NCI-H2227 (cell line): ENCODE measurements at regions not wholly inside any gene's neighbourhood (a gene's known extent, or its start where the extent isn't known, plus 50 kb on each side); places are given as distances from the start of the nearest gene placed in this dataset.

Source experiments
- DNase-seq: peaks from one replicate; lab custom pipeline; 2025; ENCODE audit not compliant: unreplicated experiment; lab: John Stamatoyannopoulos, UW

GRCh38 chr3:64773137-64773536 lies 85.3 kb upstream of the ADAMTS9 start:
- DNase-seq = no peak

GRCh38 chr3:64766440-64766839 lies 78.6 kb upstream of the ADAMTS9 start:
- DNase-seq = no peak

- DNase-seq = no peak
These were observed 78.1 kb upstream of the ADAMTS9 start for GRCh38 chr3:64765947-64766346.

- DNase-seq = no peak
These were observed 76.7 kb upstream of the ADAMTS9 start for GRCh38 chr3:64764386-64764929.

GRCh38 chr3:64763980-64764379 lies 76.2 kb upstream of the ADAMTS9 start:
- no peak for DNase-seq

- DNase-seq = no peak
These were observed 73.9 kb upstream of the ADAMTS9 start for GRCh38 chr3:64761729-64762128.

GRCh38 chr3:64760258-64760657 lies 72.5 kb upstream of the ADAMTS9 start:
- DNase-seq = no peak

GRCh38 chr3:64759811-64760210 lies 72.0 kb upstream of the ADAMTS9 start:
- no peak for DNase-seq

- DNase-seq = no peak
These were observed 68.7 kb upstream of the ADAMTS9 start for GRCh38 chr3:64756398-64756986.

- DNase-seq = peak; percentile 63
These were observed 60.6 kb upstream of the ADAMTS9 start for GRCh38 chr3:64748244-64748904.

GRCh38 chr3:64747679-64748078 lies 59.9 kb upstream of the ADAMTS9 start:
- DNase-seq = no peak

GRCh38 chr3:64743887-64744243 lies 56.1 kb upstream of the ADAMTS9 start:
- DNase-seq = no peak

GRCh38 chr3:64743156-64743886 lies 55.5 kb upstream of the ADAMTS9 start:
- DNase-seq = no peak

- no peak for DNase-seq
These were observed 53.5 kb upstream of the ADAMTS9 start for GRCh38 chr3:64741341-64741740.

GRCh38 chr3:64739971-64740631 lies 52.3 kb upstream of the ADAMTS9 start:
- DNase-seq = no peak
